A172 (cell line): ENCODE measurements at regions not wholly inside any gene's neighbourhood (a gene's known extent, or its start where the extent isn't known, plus 50 kb on each side); places are given as distances from the start of the nearest gene placed in this dataset.
"Not testable (repeated sequence)": the region's sequence is repeated elsewhere in the genome, so short reads cannot be mapped to it uniquely, and the experiment has no call there.

ENCODE experiments used
- DNase-seq: peaks from one replicate; pipeline ENCODE4 v3.0.0-alpha.2; 2015; ENCODE audit warnings: low spot score

DNA sequence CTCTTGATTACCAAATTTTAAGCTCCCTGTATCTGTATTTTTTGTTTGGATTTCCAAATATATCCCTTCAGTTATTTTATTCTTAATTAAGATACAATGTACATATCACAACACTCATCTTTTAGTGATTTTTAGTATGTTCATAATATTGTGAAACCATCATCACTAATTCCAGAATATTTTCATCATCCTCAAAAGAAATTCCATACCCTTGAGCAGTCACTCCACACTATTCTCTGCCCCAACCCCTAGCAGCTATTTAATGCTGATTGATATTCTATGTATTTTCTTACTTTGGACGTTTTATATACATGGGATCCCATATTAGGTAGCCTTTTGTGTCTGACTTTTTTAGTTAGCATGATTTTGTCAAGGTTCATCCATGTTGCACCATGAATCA is 127.4 kb upstream of the SLC8A1 start:
- DNase-seq: no peak

DNA sequence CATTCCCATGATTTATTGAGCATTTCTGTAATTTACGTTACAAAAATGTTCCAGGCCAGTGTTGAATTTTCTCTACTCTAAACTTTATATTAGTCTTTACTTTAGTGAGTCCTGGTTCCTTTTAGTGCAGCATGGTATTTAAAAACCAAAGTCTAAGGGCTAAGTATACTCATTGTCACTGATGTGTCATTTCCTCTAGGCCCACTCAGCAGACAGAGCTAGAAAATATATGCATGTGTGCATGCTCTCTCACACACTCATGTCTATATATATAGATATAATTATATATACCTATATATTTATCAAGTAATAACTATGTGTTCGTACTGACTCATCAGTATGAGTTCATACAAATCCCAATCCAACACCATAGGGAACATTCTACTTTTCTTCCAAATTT is 132.5 kb upstream of the SLC8A1 start:
- DNase-seq: peak; percentile 2

GRCh38 chr2:40591774-40592173 is 139.9 kb upstream of the SLC8A1 start:
- DNase-seq: no peak

DNA sequence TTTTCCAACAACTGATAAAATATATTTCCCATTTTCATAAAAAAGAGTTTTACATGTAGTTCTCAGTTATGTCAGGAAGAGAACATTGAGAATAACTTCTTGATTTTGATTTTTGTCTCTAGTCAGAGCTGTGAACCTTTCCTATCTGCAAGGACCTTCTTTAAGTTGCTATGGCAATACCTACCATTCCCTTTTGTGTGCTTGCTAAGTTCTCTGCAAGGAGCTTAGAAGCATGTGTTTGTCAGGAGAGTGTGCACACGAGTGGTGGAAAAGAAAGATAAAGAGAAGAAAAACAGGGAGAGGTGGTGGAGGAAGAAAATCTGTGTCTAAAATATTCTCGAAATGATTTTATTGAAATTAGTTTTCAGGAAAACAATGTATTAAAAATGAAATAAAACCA is 140.3 kb upstream of the SLC8A1 start:
- no peak for DNase-seq

DNA sequence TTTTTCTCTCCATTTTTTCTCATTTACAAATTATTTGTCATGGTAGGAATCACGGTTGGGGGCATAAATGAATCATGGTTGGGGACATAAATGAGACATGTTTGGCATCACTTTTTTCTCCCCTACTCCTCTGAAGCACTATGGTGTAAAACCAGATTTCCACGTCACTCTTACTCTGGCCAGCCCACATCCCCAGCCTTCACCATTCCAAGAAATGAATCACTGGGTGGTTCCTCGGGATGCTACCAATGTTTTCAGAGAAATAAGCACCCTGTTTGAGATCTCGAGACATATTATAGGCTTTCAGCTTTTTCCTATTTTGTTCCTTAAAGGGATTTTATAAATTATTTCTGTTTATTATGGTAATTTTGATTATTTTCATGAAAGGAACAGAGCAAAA is 155.0 kb upstream of the SLC8A1 start:
- peak; percentile 42 for DNase-seq

DNA sequence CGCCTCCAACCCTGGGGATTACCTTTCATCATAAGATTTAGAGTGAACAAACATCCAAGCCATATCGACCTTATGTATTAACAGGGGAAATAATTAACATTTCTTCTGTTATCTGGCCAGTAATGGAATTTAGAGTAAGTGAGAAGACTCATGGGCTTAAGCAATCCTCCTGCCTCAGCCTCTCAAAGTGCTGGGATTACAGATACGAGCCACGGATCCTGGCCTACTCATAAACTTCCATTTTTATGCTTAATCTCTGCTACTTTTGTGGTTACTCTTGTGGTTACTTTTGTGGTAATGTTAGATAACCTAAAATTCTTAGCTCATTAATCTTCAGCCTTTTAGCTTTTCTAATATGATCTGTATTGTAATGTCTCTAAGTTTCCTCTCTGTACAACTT is 159.3 kb upstream of the SLC8A1 start:
- no peak for DNase-seq

- peak; percentile 70 for DNase-seq
Measured at GRCh38 chr2:40625849-40626248, 174.0 kb upstream of the SLC8A1 start.

DNA sequence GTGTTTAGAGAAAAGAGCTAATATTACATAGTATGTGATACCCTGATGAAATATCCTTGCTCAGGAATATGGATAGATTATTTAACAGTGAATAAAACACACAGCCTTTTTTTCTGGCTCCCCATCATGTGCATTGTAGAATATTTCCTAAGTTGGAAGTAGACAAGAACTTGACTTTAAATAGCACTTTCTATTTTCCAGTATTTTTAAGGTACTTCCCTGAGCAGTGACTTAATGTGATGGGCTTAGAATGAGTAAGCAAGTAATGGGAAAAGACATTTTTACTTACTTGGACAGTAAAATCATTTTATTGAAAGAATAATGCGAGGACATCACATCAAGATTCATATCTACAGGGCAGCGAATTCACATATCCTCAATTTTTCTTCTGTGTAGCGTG is 176.7 kb upstream of the SLC8A1 start:
- no peak for DNase-seq

GRCh38 chr2:40629768-40630434 is 178.0 kb upstream of the SLC8A1 start:
- no peak for DNase-seq

DNA sequence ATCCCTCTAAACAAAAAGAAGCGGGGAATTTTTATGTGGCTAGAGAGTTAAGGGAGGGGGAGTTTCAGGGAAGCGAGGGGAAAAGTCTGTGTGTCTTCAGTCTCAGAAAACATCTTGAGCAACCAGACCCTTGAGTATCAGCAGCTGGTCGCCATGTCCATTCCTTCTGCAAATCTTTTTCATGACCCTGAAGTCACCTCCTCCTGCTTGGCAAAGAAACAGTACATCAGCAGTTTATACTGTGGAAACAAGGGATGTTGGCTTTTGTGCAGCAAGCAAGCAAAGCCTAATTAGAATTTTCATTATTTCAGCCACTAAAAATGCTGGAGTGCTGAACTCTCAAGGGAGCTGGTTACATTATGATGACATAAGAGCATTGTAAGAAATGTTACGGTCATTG is 187.4 kb upstream of the SLC8A1 start:
- DNase-seq: no peak

- no peak for DNase-seq
Measured at GRCh38 chr2:40642237-40642636, 190.3 kb upstream of the SLC8A1 start.

DNA sequence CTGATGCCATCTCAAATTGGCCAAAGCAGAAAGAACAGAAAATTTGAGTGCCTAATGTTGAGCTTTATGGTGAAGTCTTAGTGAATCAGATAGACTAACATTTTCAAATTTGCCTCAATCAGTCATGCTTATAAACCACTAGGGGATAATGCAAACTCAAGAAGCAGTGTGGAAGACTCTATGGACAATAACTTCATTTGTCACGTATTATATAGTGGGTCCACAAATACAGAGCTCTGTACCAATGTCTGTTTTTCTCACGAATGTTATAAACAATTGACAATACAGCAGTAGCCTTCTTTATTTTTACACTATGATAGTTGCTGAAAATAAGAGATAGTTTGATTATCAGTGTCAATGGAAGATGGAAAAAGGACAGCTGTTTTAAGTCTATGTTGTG is 190.8 kb upstream of the SLC8A1 start:
- DNase-seq: no peak

- no peak for DNase-seq
Measured at GRCh38 chr2:40646642-40647041, 194.8 kb upstream of the SLC8A1 start.

DNA sequence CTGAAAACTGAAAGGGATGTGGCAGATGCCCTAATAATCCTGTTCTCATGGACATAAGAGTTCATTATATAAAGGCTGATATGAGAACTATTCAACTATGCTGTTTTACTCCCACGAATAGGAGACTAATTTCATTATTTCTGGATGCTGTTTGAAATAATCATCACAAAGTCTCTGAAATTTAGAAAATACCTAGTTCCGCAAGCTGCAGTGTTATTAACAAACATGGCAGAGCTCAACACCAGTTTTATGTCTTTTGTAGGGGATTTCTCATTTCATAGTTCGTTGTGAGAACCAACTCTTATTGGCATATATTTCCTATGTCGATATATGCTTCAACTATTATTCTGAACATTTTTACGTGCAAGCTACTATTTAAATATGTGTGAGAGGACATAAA is 200.3 kb upstream of the SLC8A1 start:
- DNase-seq: no peak

GRCh38 chr2:40653829-40654228 is 201.9 kb upstream of the SLC8A1 start:
- peak; percentile 13 for DNase-seq

DNA sequence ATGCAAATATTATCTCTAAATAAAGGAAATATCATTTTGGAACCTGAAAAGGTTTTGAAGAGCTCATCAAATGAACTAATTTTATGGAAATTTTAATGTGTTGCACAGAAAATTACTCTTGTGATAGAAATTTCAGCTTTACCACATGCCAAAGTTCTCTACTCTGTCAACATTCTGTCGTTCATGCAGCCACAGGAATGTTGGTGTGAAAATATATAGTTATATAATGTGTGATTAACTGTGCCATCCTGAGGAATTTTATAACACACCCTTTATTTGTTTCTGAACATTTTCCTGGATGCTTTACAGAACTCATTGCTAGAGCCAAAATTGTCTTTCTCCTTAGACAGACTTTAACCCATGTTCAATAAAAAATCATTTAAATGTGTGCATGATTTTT is 202.5 kb upstream of the SLC8A1 start:
- DNase-seq: peak; percentile 4

GRCh38 chr2:40658941-40659340 is 207.1 kb upstream of the SLC8A1 start:
- DNase-seq: peak; percentile 35

- no peak for DNase-seq
Measured at GRCh38 chr2:40665493-40666232, 213.8 kb upstream of the SLC8A1 start.

- peak; percentile 20 for DNase-seq
Measured at GRCh38 chr2:40666398-40666797, 214.5 kb upstream of the SLC8A1 start.

- DNase-seq: no peak
Measured at GRCh38 chr2:40668425-40668824, 216.5 kb upstream of the SLC8A1 start.

DNA sequence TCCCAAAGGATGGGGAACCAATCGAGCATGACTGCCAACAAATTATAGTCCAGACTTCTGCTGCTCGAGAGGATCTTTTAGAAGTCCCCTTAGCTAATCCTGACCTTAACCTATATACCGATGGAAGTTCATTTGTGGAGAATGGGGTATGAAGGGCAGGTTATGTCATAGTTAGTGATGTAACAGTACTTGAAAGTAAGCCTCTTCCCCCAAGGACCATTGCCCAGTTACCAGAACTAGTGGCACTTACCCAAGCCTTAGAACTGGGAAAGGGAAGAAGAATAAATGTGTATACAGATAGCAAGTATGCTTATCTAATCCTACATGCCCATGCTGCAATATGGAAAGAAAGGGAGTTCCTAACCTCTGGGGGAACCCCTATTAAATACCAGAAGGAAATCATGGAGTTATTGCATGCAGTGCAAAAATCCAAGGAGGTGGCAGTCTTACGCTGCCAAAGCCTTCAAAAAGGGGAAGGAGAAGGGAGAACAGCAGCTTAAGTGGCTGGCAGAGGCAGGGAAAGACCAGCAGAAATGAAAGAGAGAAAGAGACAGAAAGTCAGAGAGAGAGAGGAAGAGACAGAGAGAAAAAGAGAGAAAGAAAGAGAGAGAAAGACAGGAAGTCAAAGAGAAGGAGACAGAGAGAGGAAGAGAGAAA is 224.4 kb upstream of the SLC8A1 start:
- DNase-seq: not testable (repeated sequence)

DNA sequence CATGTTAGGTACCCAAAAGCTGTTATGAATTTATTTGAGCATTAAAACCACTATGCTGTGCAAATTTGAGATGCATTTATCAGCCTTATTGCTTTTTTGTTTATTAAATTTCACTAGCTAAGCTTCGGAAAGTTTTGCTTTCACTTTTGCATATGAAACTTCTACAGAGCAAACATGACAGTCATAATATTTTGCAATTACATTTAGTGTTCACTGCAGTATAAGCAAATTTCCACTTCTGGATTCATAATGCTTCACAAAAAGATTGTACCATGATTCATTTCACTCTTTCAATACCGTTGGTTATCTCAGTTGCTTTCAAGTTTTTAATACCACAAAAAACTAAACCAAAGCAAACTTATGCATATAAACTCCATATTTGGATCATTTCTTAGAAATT is 228.7 kb upstream of the SLC8A1 start:
- no peak for DNase-seq

- no peak for DNase-seq
Measured at GRCh38 chr2:40690036-40690435, 238.1 kb upstream of the SLC8A1 start.
